ENCODE measurements at regions not wholly inside any gene's neighbourhood (a gene's known extent, or its start where the extent isn't known, plus 50 kb on each side); places are given as distances from the start of the nearest gene placed in this dataset.

DNA sequence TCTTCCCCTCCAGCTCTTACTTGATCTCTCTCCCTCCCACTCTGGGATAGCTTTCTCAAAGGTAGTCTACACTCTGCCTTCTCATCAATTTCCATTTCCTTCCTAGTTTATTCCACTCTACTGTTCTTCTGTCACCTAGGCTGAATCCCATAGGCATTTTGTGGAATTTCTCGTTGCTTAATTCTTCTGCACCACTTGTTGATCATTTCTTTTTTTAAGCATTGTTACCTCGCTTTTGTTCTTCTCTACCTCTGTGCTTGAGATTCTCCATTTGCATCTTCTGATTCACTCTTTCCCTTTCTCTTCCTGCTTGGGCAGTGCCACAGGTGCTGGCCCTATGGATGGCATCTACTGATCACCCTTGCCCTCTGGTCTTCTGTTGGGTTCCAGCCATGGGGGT, 567.2 kb downstream of the CDH26 start:
- DNase-seq: no peak

- no peak for DNase-seq
Observed at GRCh38 chr20:60527656-60528055, 569.4 kb downstream of the CDH26 start.

- DNase-seq: no peak
Observed at GRCh38 chr20:60528141-60528540, 569.9 kb downstream of the CDH26 start.

- no peak for DNase-seq
Observed at GRCh38 chr20:60529149-60529548, 570.9 kb downstream of the CDH26 start.

GRCh38 chr20:60535211-60535610, 577.0 kb downstream of the CDH26 start:
- no peak for DNase-seq

DNA sequence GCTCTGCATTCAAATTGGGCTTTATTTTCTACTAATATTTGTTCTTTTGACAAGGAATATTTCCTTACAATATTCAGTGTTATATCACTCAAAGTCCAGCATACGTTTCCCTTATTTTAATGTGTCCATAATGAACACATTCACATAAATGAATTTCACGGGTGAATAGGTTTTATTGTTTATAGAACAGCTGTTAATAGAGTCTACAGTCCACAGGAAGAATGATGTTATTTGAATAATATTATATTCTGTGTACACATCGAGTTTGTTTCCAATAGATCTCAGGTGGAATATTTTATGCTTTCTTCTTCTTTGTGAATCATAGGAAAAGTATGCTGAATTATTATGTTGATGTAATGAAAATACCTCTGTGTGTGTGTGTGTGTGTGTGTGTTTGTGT, 582.4 kb downstream of the CDH26 start:
- DNase-seq: no peak

- no peak for DNase-seq
Observed at GRCh38 chr20:60541991-60542390, 583.8 kb downstream of the CDH26 start.

DNA sequence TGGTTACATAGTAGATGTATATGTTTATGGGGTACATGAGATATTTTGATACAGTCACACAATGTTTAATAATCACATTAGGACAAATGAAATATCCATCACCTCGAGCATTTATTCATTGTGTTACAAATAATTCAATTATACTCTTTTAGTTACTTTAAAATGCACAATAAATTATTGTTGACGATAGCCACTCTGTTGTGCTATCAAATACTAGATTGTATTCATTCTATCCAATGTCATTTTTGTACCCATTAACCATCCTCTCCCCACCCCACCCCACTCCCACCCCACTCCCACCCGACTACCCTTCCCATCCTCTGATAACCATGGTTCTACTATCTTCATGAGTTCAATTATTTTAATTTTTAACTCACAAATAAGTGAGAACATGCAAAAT, 585.4 kb downstream of the CDH26 start:
- DNase-seq: no peak

- no peak for DNase-seq
Observed at GRCh38 chr20:60553095-60553494, 594.9 kb downstream of the CDH26 start.

DNA sequence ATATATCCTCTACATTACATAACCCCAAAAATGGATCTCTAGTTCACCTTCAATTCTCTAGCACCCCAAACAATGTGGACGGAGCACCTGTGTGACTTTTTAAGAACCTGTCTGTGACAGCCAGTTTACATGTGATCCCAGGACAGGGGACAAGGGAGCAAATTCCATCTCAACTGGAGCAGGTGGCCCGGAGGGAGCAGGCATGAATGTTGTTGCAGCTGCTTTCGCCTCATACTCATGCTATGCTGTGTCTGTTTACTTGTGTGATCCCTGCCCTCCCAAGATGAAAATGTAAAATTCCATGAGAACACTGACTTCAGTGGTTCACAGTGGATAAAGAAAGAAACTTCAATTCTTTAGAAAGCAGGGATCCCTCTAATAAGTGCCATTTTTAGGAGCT, 600.3 kb downstream of the CDH26 start:
- no peak for DNase-seq

DNA sequence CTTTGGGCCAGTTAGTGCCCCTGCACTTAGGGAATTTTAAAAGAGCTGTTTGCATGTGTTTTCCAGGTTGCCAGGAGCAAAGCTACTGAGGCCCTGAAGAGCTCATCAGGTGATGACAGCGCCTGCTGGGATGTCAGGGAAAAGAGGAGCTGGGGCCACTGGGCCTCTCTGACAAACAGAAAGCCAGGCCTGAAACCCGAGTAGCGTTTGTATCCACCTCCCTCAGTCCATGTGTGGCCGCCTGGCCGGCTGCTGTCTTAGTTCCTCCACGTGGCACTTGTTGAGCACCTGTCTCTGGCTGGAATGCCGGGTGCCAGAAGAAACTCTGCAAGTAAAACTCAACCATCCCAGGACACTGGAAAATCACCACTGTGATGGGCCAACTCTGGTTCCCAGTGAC, 601.2 kb downstream of the CDH26 start:
- no peak for DNase-seq

DNA sequence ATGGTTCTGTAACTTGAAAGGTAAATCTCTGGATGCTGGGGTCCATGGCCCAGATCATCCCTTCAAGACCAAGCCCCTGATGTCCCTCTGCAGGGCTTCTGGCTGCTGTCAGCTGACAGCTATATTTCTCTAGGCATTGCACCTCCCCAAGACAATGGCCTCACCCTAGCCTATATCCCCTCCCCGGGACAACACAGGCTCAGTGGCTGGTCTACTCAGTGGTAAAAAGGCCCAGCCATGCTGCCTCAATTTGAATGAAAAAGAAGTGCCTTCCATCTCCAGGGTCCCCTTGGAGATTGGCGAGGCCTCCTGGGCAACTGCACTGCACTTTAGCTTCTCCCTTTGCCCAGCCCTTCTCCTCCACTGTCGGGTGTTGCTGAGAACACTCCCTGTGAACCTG, 602.8 kb downstream of the CDH26 start:
- DNase-seq: no peak

DNA sequence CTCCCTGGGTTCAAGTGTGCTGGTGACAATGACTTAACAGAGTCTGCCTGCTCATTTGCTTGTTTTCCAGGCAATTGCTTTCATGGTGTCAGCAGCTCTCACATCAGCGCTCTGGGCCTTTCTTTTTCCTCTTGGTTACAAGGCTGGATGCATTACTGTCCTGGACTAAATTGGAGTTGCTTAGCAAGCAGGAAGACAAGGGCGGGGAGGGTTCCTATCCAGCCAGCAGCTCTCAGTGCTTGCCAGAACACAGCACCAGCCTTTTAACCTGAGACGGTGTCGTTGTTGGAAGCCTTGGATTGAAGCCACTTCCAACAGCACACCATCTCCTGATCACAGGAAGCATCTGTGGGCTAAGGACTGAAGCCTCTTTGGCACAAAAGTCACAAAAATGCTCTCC, 606.9 kb downstream of the CDH26 start:
- DNase-seq: no peak

- no peak for DNase-seq
Observed at GRCh38 chr20:60565551-60565950, 607.3 kb downstream of the CDH26 start.

DNA sequence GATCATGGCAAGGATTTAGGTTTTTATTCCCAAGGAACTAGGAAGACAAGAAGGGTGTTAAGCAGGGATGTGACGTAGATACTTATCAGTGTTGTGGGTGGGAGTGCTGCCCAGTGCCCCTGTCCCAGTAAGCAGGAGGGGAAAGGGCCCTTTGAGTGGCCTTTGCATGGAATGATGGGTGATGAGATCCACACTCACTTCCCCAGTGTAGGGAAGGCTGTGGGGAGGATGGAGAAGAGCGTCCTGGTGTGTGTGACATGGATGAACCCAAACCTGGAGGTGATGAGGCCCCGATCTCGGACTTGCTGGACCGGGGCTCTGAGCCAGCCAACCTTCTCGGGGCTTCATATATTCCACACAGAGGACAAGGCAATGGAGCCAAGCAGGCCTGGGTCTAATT, 610.9 kb downstream of the CDH26 start:
- no peak for DNase-seq

GRCh38 chr20:60570481-60571277, 612.5 kb downstream of the CDH26 start:
- no peak for DNase-seq

DNA sequence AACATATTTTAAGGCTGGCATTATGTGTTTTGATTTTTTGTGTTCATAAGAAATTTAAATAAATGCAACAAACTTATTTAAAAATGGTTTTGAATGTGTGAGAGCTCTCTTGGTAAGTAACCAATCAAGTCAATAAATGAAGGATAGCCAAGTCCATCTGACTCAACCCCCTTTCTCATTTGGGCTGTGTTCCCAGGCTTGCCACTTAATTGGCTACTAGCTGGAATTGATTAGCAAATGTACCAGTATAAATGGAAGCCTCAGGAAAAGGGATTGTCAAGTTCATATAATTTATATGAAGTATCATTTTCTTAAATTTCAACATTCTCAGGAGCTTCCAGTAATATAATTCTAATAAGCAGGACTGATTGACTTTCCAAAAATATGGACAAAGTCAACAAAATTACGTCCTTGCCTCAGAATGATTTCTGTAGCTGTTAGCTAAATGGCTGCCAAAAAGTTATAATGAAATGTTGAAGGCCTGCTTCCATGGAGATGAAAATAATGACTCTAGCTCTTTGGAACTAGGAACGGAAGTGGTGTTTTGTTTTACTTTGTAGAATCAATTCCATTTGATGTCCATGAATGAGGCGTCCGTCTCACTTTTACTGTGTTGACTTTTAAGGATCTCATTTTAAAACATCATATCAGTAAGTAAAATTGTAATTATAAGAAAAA, 614.9 kb downstream of the CDH26 start:
- peak in 1 of 2 donors; percentile 37 for DNase-seq

DNA sequence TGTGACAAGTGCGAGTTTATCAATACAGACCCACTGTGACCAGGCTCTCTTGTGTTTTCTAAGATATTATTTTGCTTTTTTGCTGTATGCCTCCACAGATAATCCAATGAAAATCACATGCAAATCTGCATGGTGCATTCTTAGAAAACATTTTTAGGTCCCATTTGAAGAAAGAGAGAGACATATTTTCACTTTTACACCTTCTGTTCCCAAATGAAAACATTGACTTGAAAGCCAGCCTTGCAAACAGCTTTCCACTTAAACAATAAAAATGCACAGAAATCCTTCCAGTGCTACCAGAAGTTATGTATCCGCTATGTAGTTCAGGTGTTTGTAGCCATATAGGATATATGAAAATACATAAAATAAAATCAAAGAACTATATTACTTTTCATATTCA, 618.0 kb downstream of the CDH26 start:
- peak in 1 of 2 donors; percentile 42 for DNase-seq

- no peak for DNase-seq
Observed at GRCh38 chr20:60579941-60580515, 621.8 kb downstream of the CDH26 start.

DNA sequence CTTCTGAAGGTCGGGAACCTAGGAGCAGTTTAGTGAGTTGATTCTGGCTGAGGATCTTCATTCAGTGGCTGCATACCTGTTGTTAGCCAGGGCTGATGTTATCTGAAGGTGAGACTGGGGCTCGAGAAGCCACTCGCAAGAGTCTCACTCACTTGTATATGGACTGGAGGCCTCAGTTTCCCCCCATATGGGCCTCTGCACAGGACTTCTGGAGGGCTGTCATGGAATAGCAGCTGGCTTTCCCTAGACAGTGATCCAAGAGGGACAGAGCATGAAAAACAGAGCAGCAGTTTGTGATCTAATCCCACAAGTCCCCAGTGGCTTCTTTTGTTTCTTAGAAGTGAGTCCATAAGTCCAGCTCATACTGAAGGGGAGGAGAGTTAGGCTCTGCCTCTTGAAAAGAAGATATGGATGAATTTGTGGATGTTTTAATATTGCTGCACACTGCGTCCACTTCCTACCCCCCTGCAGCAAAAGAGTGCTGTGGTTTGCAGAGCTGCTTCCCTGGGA, 623.4 kb downstream of the CDH26 start:
- no peak for DNase-seq

DNA sequence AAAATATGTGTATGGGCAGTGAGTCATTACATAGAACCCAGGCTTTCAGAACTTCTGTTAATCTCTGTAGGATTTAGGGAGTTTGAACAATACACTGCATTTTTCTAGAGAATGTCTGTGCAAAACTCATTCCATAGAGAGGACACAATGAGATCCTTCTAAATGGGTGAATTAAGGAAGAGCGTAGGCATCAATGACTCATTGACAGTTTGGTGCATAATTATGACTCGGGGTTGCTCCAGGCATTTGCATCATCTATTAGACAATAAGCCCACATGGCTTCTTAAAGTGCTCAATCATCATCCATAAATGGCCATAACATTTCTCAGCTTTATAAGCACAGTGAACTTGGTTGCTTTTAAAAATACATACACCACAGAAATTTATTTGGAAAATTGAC, 625.5 kb downstream of the CDH26 start:
- DNase-seq: peak in 1 of 2 donors; percentile 32

DNA sequence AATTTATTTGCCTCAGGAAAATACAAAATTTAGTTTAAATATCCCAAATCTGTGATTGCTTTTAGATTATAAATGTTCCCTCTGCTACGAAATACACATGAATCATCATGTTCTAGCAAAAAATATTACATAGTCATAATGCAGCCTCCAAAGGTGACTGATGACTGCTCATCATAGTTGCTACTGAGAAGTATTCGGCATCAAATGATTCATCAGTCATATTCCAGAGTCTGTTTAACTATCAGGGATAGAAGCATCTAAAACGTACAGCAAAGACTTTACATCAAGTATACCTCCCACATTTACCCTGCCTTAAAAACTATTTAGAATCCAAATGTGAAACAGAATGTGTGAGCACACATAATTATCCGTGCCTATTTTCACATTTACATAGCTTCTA, 626.0 kb downstream of the CDH26 start:
- DNase-seq: no peak

DNA sequence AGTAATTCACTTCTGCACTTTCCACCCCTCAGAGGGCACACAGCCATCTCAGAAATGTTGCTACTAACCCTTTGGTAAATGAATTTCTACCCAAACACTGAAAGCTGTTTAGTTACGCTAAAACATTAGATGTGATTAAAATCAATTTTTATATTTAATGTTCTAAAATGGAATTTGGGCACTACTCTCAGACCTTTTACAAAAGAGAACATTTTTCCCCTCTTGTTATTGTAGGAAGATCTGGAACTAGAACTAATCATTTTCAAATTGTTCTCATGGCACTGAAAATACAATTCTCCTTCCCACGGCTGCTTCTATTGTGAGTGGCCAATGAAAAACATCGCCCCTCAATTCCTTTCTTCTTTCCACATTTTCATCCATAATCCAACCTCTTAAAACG, 627.4 kb downstream of the CDH26 start:
- no peak for DNase-seq
